ENCODE measurements at regions not wholly inside any gene's neighbourhood (a gene's known extent, or its start where the extent isn't known, plus 50 kb on each side); places are given as distances from the start of the nearest gene placed in this dataset.

- no peak for TF ChIP-seq EZH2 (IDR thresholded peaks at IDR 0.05; ENCODE audit: borderline replicate concordance, low read depth, low read length, severe bottlenecking)
- TF ChIP-seq, protein P1, sequence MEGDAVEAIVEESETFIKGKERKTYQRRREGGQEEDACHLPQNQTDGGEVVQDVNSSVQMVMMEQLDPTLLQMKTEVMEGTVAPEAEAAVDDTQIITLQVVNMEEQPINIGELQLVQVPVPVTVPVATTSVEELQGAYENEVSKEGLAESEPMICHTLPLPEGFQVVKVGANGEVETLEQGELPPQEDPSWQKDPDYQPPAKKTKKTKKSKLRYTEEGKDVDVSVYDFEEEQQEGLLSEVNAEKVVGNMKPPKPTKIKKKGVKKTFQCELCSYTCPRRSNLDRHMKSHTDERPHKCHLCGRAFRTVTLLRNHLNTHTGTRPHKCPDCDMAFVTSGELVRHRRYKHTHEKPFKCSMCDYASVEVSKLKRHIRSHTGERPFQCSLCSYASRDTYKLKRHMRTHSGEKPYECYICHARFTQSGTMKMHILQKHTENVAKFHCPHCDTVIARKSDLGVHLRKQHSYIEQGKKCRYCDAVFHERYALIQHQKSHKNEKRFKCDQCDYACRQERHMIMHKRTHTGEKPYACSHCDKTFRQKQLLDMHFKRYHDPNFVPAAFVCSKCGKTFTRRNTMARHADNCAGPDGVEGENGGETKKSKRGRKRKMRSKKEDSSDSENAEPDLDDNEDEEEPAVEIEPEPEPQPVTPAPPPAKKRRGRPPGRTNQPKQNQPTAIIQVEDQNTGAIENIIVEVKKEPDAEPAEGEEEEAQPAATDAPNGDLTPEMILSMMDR (IDR thresholded peaks at IDR 0.05; ENCODE audit: borderline replicate concordance, extremely low read depth, low read length, poor library complexity, severe bottlenecking) = no peak
- Histone ChIP-seq H3K27ac (ENCODE audit: low read length) (no peak overlapping the region), H3K4me2 (ENCODE audit: insufficient read depth, low read length) (no peak overlapping the region), H3K4me1 (ENCODE audit: insufficient read depth, low read length) (no peaks in the 10 kb centered on the region), H3K9ac (ENCODE audit: low read depth, low read length) (no peak overlapping the region), H2AFZ (ENCODE audit: low read depth, low read length) (no peak overlapping the region), H3K27me3 (ENCODE audit: insufficient read depth, low read length, poor library complexity) (no peaks in the 10 kb centered on the region), H3K9me3 (ENCODE audit: insufficient read depth, low read length, severe bottlenecking) (no peaks in the 10 kb centered on the region), H4K20me1 (ENCODE audit: insufficient read depth, low read length) (no peaks in the 10 kb centered on the region), H3K4me3 (ENCODE audit: low read depth in 1 of 2, low read length in 2 of 2) (no peak overlapping the region), H3K79me2 (ENCODE audit: insufficient read depth, low read length) (no peaks in the 10 kb centered on the region), H3K36me3 (ENCODE audit: insufficient read depth, low read length) (no peaks in the 10 kb centered on the region)
- no peak for ATAC-seq (ENCODE audit: insufficient read depth, low read depth)
- no peak for DNase-seq
Measured at GRCh38 chr6:148074291-148074690, 268.3 kb upstream of the SASH1 start.

DNA sequence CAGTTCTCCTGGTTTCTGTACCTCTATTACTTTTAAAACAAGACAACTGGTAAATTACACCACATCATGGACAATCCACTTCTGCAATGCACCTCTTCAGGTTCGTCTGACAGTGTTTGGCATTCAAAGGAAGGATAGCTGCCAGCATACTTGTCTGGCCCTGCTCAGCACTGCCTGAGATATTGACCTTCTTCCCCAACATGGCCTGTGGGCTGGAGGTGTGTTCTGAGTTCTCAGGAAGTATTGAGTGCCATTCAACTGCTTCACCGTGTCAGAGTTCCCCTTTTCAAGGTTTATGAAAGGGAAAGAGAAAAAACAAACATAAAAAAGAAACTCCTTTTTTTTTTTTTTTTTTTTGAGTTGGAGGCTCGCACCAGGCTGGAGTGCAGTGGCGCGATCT lies 267.9 kb upstream of the SASH1 start:
- Histone ChIP-seq H3K27ac (ENCODE audit: low read length) (no peak overlapping the region), H3K4me2 (ENCODE audit: insufficient read depth, low read length) (no peak overlapping the region), H3K36me3 (ENCODE audit: insufficient read depth, low read length) (no peaks in the 10 kb centered on the region), H3K27me3 (ENCODE audit: insufficient read depth, low read length, poor library complexity) (no peaks in the 10 kb centered on the region), H3K4me3 (ENCODE audit: low read depth in 1 of 2, low read length in 2 of 2) (no peak overlapping the region), H3K4me1 (ENCODE audit: insufficient read depth, low read length) (no peaks in the 10 kb centered on the region), H3K9ac (ENCODE audit: low read depth, low read length) (no peak overlapping the region), H3K9me3 (ENCODE audit: insufficient read depth, low read length, severe bottlenecking) (no peaks in the 10 kb centered on the region), H3K79me2 (ENCODE audit: insufficient read depth, low read length) (no peaks in the 10 kb centered on the region), H4K20me1 (ENCODE audit: insufficient read depth, low read length) (no peaks in the 10 kb centered on the region), H2AFZ (ENCODE audit: low read depth, low read length) (no peak overlapping the region)
- no peak for TF ChIP-seq EZH2 (IDR thresholded peaks at IDR 0.05; ENCODE audit: borderline replicate concordance, low read depth, low read length, severe bottlenecking)
- ATAC-seq (ENCODE audit: insufficient read depth, low read depth) = no peak
- DNase-seq = no peak

GRCh38 chr6:148075352-148075751 lies 267.3 kb upstream of the SASH1 start:
- Histone ChIP-seq H3K36me3 (ENCODE audit: insufficient read depth, low read length) (no peaks in the 10 kb centered on the region), H2AFZ (ENCODE audit: low read depth, low read length) (no peak overlapping the region), H3K9me3 (ENCODE audit: insufficient read depth, low read length, severe bottlenecking) (no peaks in the 10 kb centered on the region), H3K4me2 (ENCODE audit: insufficient read depth, low read length) (no peak overlapping the region), H3K27ac (ENCODE audit: low read length) (no peak overlapping the region), H3K79me2 (ENCODE audit: insufficient read depth, low read length) (no peaks in the 10 kb centered on the region), H3K27me3 (ENCODE audit: insufficient read depth, low read length, poor library complexity) (no peaks in the 10 kb centered on the region), H3K4me1 (ENCODE audit: insufficient read depth, low read length) (no peaks in the 10 kb centered on the region), H4K20me1 (ENCODE audit: insufficient read depth, low read length) (no peaks in the 10 kb centered on the region), H3K4me3 (ENCODE audit: low read depth in 1 of 2, low read length in 2 of 2) (no peak overlapping the region), H3K9ac (ENCODE audit: low read depth, low read length) (no peak overlapping the region)
- no peak for DNase-seq
- TF ChIP-seq EZH2 (IDR thresholded peaks at IDR 0.05; ENCODE audit: borderline replicate concordance, low read depth, low read length, severe bottlenecking) = no peak
- TF ChIP-seq, protein P1 (IDR thresholded peaks at IDR 0.05; ENCODE audit: borderline replicate concordance, extremely low read depth, low read length, poor library complexity, severe bottlenecking) = no peak
- no peak for ATAC-seq (ENCODE audit: insufficient read depth, low read depth)

- Histone ChIP-seq H3K4me1 (ENCODE audit: insufficient read depth, low read length) (no peaks in the 10 kb centered on the region), H3K9me3 (ENCODE audit: insufficient read depth, low read length, severe bottlenecking) (no peaks in the 10 kb centered on the region), H3K4me3 (ENCODE audit: low read depth in 1 of 2, low read length in 2 of 2) (no peak overlapping the region), H3K4me2 (ENCODE audit: insufficient read depth, low read length) (no peak overlapping the region), H3K27me3 (ENCODE audit: insufficient read depth, low read length, poor library complexity) (no peaks in the 10 kb centered on the region), H3K27ac (ENCODE audit: low read length) (no peak overlapping the region), H4K20me1 (ENCODE audit: insufficient read depth, low read length) (no peaks in the 10 kb centered on the region), H3K79me2 (ENCODE audit: insufficient read depth, low read length) (no peaks in the 10 kb centered on the region), H2AFZ (ENCODE audit: low read depth, low read length) (no peak overlapping the region), H3K9ac (ENCODE audit: low read depth, low read length) (no peak overlapping the region), H3K36me3 (ENCODE audit: insufficient read depth, low read length) (no peaks in the 10 kb centered on the region)
- no peak for DNase-seq
- no peak for TF ChIP-seq EZH2 (IDR thresholded peaks at IDR 0.05; ENCODE audit: borderline replicate concordance, low read depth, low read length, severe bottlenecking)
- TF ChIP-seq, protein P1 (IDR thresholded peaks at IDR 0.05; ENCODE audit: borderline replicate concordance, extremely low read depth, low read length, poor library complexity, severe bottlenecking) = no peak
- ATAC-seq (ENCODE audit: insufficient read depth, low read depth) = no peak
Measured at GRCh38 chr6:148076051-148076450, 266.6 kb upstream of the SASH1 start.
